Gastrocnemius medialis (tissue), 4 donors: ENCODE measurements at regions not wholly inside any gene's neighbourhood (a gene's known extent, or its start where the extent isn't known, plus 50 kb on each side); places are given as distances from the start of the nearest gene placed in this dataset.

Source experiments
- POLR2A ChIP-seq, 2 donors: fragments of 450-650 bp; IDR thresholded peaks; one replicate each; pipeline ENCODE4 v1.6.1; 2017; ENCODE audit warnings: antibody characterized with exemption in 2 of 2, mild to moderate bottlenecking in 2 of 2, moderate library complexity in 2 of 2
- TF ChIP-seq, protein P1 (sequence below), 5 experiments: fragments of 450-650 bp in 3 of 5; fragments of 200-600 bp in 2 of 5; sonication (generic) in 2 of 5; IDR thresholded peaks in 4 of 5; conservative IDR thresholded peaks in 1 of 5; 1 replicate in 4 of 5; 2 replicates in 1 of 5; pipeline ENCODE4 v1.5.1; 2016 to 2019; ENCODE audit warnings: antibody characterized with exemption in 5 of 5, mild to moderate bottlenecking in 3 of 5, moderate library complexity in 3 of 5

DNA sequence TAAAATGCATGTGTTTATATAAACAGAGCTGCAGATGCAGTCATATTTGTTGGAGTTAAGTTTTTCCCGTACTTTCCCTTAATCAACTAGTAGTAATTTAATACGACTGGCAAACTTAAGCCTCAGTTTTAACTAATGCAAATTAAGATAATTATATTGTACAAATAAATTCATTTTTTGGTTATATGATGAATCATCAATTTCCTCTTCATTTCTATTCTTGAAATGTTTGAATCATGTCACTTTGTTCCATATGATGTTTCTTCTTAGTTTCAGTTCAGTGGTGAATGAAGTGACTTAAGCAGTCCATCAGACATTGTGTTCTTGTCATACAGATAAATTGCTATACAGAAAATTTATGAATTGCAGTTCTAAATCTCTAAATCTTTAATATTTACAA is 1361.2 kb upstream of the EPHA6 start:
- no peak for TF ChIP-seq POLR2A (IDR thresholded peaks at IDR 0.05)
- TF ChIP-seq, protein P1, sequence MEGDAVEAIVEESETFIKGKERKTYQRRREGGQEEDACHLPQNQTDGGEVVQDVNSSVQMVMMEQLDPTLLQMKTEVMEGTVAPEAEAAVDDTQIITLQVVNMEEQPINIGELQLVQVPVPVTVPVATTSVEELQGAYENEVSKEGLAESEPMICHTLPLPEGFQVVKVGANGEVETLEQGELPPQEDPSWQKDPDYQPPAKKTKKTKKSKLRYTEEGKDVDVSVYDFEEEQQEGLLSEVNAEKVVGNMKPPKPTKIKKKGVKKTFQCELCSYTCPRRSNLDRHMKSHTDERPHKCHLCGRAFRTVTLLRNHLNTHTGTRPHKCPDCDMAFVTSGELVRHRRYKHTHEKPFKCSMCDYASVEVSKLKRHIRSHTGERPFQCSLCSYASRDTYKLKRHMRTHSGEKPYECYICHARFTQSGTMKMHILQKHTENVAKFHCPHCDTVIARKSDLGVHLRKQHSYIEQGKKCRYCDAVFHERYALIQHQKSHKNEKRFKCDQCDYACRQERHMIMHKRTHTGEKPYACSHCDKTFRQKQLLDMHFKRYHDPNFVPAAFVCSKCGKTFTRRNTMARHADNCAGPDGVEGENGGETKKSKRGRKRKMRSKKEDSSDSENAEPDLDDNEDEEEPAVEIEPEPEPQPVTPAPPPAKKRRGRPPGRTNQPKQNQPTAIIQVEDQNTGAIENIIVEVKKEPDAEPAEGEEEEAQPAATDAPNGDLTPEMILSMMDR (IDR thresholded peaks at IDR 0.05 in 4 of 5, conservative IDR thresholded peaks at IDR 0.05 in 1 of 5): no peak
